ENCODE measurements at regions not wholly inside any gene's neighbourhood (a gene's known extent, or its start where the extent isn't known, plus 50 kb on each side); places are given as distances from the start of the nearest gene placed in this dataset.
A peak's percentile ranks its signal among the peaks of the same experiment; 100 is the strongest.
"Not testable (repeated sequence)": the region's sequence is repeated elsewhere in the genome, so short reads cannot be mapped to it uniquely, and the experiment has no call there.

- not testable (repeated sequence) for DNase-seq
Observed at GRCh38 chr9:42326482-42326881, 143.0 kb downstream of the SPATA31A6 start.

DNA sequence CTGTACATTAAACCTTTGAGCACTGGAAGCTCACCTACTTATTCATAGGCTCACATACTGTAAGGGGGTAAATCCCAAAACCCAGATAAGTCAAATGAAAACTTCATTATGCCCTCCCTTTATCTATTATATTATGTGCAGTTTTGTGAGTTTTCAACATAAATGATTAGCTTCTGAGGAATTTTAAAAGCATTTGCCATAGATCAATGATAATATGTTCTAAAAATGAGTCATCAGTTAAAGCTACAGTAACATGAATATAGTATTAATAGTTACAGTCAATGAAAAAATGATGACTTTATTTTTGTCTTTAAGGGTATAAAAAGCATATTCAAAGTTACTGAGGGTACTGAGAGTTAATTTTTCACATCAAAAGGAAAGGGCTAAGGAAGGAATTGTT is 151.9 kb downstream of the SPATA31A6 start:
- DNase-seq: peak in 1 of 5 experiments; percentile 6

DNA sequence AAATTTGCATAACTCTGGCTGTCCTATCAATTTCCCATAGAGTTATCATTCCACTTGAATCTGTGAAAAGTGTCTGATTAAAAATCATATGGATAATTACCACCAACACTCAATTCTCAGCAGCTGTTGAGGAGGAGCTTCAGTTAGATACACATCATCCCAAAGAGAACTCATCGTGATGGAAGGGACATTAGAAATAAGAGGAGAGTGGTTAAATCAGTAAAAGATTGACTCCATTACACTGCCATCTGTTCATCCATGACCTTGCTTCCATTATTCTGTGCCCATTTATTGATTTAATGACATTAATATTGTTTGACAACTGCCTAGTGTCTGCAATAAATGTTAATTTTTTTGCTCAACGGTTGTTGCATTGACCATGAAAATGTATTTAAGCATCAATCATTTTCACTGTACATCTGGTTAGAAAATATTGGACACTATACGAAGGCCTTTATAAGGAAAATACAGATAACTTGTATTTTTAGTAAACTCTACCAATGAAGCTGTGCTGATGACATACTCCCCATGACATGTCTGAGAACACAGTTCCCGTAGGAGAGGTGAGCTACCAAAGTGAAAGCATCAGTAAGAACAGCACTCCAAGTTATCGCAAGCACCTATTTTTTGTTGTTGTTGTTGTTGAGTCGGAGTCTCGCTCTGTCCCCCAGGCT is 152.7 kb downstream of the SPATA31A6 start:
- not testable (repeated sequence) for DNase-seq

GRCh38 chr9:42338275-42338674 is 154.8 kb downstream of the SPATA31A6 start:
- DNase-seq: not testable (repeated sequence)

- not testable (repeated sequence) for DNase-seq
Observed at GRCh38 chr9:42339671-42340434, 156.4 kb downstream of the SPATA31A6 start.

GRCh38 chr9:42340435-42340723 is 156.9 kb downstream of the SPATA31A6 start:
- DNase-seq: not testable (repeated sequence)

GRCh38 chr9:42341860-42342259 is 158.4 kb downstream of the SPATA31A6 start:
- DNase-seq: not testable (repeated sequence)

DNA sequence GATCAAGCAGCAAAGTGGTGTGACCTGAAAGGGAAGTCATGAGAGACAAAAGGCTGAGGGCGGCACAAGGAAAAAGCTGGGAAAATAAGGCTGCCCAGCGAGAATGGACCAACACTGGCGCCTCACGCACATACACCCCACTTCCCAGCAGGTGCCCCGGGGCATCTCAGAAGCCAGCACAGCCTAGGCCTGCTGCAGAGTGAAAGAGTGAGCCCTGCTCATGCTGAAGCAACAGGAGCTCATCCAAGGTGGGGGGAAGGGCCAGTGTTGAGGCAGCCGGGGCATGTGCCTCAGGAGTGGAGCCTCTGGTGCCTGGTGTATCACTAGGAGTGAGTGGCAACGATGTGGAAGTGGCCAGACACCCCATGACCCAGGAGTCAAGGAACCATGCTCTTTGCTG is 158.8 kb downstream of the SPATA31A6 start:
- DNase-seq: not testable (repeated sequence)

DNA sequence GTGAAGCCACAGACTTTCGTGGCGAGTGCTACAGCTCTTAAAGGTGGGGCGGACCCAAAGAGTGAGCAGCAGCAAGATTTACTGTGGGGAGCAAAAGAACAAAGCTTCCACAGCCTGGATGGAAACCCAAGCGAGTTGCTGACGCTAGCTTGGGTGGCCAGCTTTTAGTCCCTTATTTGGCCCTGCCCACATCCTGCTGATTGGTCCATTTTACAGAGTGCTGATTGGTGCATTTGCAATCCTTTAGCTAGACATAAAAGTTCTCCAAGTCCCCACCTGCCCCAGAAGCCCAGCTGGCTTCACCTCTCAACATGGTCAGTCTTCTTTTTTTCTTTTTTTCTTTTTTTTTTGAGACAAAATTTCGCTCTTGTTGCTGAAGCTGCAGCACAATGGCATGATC is 161.0 kb downstream of the SPATA31A6 start:
- not testable (repeated sequence) for DNase-seq

DNA sequence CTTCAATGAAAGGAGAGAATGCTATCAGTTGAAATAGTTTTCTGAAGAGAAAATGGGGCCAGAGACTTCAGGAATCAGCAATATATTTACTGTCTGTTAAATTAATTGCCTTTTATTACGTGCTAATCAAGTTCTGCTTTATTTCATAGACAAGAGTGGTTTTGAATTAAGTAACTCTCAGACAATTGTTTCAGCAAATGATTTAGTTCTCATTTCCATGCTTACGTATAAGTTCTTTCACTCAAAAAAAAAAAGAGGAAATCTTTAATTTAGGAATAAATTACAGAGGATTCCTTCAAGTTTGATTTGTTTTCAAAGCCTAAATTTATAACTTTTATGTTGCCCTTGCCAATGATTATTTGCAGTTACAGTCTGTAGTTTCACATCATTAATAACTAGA is 163.5 kb downstream of the SPATA31A6 start:
- DNase-seq: not testable (repeated sequence)

GRCh38 chr9:42349181-42349580 is 165.7 kb downstream of the SPATA31A6 start:
- not testable (repeated sequence) for DNase-seq

DNA sequence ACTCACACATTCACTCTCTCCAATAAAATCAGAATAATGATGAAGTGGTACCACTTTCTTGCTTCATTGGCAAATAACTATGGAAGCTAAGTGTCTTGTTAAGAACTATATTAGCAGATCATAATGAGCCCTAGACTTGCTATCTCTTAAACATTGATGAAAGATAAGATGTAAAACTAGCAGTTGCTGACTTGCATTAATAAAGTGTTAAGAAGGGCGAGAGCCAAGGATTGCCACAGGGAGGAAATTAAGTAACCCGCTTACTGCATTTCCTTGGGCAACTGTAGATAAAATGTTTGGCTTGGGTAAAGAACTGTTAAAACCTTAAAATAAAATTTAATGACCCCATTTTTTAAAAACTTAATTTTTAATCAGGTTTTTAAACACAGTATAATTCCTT is 167.0 kb downstream of the SPATA31A6 start:
- not testable (repeated sequence) for DNase-seq

GRCh38 chr9:42357604-42358373 is 174.3 kb downstream of the SPATA31A6 start:
- DNase-seq: not testable (repeated sequence)

GRCh38 chr9:42358626-42359247 is 175.3 kb downstream of the SPATA31A6 start:
- not testable (repeated sequence) for DNase-seq

GRCh38 chr9:42364410-42365243 is 181.2 kb downstream of the SPATA31A6 start:
- DNase-seq: not testable (repeated sequence)

DNA sequence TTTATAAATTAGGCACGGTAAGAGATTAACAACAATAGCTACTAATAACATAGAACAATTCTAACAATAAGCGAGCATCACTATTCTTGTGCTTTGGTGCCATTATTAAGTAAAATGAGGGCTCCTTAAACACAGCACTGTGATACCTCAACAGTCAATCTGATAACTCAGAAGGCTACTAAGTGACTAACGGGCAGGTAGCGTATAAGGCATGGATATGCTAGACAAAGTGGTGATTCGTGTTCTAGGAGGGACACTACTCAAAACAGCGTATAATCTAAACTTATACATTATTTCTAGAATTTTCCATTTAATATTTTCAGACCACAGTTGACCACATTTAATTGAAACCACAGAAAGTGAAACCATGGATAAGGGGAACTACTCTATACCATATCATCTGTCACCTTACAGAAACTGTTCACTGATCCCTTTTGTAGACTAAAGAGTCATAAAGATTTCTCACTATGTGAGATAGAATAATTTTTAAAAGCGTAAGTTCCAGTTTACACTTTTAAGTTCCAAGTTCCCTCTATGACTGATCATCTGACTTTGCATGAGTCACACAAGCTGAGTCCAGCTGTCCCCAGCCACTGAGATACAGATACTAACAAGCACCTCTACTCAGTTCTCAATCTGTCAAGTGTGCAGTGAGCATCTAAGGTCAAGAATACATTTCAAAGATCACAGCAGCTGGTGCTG is 181.9 kb downstream of the SPATA31A6 start:
- not testable (repeated sequence) for DNase-seq

DNA sequence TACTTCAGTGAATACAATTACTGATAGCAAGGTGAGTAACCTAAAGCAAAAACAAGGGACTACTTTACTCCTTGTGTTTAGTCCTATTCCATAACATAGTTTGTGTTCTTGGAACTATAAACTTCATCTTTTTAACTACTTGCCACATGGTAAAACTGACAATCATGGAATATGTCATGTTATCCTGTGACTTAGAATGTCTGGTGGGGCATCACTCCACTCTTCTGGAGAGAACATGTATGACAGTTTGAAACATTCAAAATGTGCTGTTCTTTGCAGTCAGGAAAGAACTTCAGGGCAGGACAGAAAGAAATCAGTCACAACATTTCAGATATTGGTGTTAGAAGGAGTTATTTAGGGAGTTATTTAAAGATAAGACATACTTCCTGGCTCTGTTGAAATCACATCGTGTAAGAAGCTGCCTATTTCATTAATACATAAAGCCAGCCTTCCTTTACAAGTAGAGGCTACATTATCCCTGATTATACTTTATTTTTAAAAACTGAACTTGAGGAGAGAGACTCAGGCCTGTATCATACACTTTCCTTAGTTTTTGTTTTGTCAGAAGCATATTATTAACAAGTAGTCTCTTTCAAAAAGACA is 184.9 kb downstream of the SPATA31A6 start:
- not testable (repeated sequence) for DNase-seq

DNA sequence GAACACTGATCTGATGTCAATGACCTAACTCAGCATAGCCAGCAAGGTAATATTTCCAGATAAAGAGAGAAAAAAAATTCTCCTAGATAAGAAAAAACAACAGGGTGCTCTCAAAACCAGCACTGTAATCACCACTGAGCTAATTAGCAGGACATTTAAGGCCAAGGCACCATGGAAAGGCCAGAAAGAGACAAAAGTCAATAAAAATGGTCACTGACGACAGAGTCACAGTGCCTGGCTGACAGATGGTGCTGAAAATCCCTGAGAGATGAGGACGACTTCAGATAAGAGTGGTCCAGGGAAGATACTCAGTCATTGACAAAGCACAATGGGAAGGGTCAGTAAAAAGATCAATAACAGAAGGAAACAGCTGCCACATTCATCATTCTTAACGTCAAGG is 186.7 kb downstream of the SPATA31A6 start:
- not testable (repeated sequence) for DNase-seq

- not testable (repeated sequence) for DNase-seq
Observed at GRCh38 chr9:42371417-42371816, 188.0 kb downstream of the SPATA31A6 start.

GRCh38 chr9:42377530-42378417 is 194.3 kb downstream of the SPATA31A6 start:
- not testable (repeated sequence) for DNase-seq
